DOHH2 (cell line): ENCODE measurements at regions not wholly inside any gene's neighbourhood (a gene's known extent, or its start where the extent isn't known, plus 50 kb on each side); places are given as distances from the start of the nearest gene placed in this dataset.

ENCODE experiments used
- CTCF ChIP-seq: fragments of 200-600 bp; sonication (generic); IDR thresholded peaks from one replicate; pipeline ENCODE4 v1.5.1; 2014; ENCODE audit warnings: antibody characterized with exemption, mild to moderate bottlenecking, low read depth, low read length; ENCODE audit not compliant: poor library complexity, severe bottlenecking
- EZH2phosphoT487 ChIP-seq: fragments of 200-600 bp; sonication (generic); IDR thresholded peaks from 2 replicates; pipeline ENCODE4 v1.6.1; 2017; ENCODE audit warnings: borderline replicate concordance, mild to moderate bottlenecking, antibody characterized with exemption, low read length, moderate library complexity, mixed read lengths

GRCh38 chr17:47066841-47067682, 88.0 kb upstream of the RPRML start:
- TF ChIP-seq CTCF: peak; percentile 45
- TF ChIP-seq EZH2phosphoT487: no peak
